ELR (cell line): ENCODE measurements at regions not wholly inside any gene's neighbourhood (a gene's known extent, or its start where the extent isn't known, plus 50 kb on each side); places are given as distances from the start of the nearest gene placed in this dataset.
"Not testable (repeated sequence)": the region's sequence is repeated elsewhere in the genome, so short reads cannot be mapped to it uniquely, and the experiment has no call there.

Experiments used
- DNase-seq: peaks from one replicate; pipeline ENCODE4 v3.0.0-alpha.2; 2015; ENCODE audit warnings: low read depth

DNA sequence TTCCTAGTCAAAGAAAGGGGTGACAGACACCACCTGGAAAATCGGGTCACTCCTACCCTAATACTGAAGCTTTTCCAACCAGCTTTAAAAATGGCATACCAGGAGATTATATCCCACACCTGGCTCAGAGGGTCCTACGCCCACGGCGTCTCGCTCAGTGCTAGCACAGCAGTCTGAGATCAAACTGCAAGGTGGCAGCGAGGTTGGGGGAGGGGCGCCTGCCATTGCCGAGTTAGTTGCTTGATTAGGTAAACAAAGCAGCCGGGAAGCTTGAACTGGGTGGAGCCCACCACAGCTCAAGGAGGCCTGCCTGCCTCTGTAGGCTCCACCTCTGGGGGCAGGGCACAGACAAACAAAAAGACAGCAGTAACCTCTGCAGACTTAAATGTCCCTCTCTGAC is 127.1 kb downstream of the NXPE2 start:
- not testable (repeated sequence) for DNase-seq

DNA sequence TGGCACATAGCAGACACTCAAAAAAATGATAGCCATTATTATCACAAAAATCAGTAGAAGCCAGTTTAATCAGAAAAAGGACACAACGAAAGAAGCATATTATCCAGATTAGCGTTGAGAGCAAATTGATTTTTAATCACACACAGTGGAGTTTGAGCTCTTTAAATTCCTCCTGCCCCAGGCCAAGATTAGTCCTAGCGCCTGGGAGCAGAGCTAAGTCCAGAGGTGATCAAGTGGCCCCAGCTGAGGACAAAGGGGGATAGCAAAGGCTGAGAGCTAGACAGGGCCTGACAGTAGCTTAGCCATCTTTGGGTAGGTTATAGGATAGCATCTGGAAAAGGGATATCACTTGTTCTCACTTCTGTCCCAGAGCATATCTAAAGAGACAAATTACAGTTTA is 133.6 kb downstream of the NXPE2 start:
- DNase-seq = no peak

- DNase-seq = no peak
Measured at GRCh38 chr11:114812733-114813132, 134.4 kb downstream of the NXPE2 start.

GRCh38 chr11:114813189-114813718 is 134.9 kb downstream of the NXPE2 start:
- no peak for DNase-seq

- no peak for DNase-seq
Measured at GRCh38 chr11:114815176-114815575, 136.8 kb downstream of the NXPE2 start.

- no peak for DNase-seq
Measured at GRCh38 chr11:114815761-114816160, 137.4 kb downstream of the NXPE2 start.

DNA sequence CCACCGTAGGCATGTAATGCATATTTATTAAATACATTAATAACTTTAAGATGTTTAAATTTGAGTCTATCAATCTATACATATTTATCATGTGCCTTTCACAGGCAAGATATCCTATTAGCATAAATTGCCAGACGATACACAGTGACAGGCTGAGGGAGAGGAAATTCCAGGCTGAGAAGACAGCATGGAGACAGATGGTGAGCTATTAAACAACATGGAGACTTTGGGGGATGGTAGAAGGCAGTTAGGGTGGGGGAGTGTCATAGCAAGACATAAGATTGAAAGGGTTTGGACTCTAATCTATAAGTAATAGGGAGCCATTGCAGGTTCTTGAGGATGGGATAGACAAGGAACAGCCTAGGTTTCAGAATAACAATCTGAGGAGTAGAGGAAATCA is 138.5 kb downstream of the NXPE2 start:
- no peak for DNase-seq

- DNase-seq = no peak
Measured at GRCh38 chr11:114818382-114818781, 140.1 kb downstream of the NXPE2 start.

- DNase-seq = no peak
Measured at GRCh38 chr11:114819028-114819427, 140.7 kb downstream of the NXPE2 start.

GRCh38 chr11:114820621-114821020 is 142.3 kb downstream of the NXPE2 start:
- no peak for DNase-seq

DNA sequence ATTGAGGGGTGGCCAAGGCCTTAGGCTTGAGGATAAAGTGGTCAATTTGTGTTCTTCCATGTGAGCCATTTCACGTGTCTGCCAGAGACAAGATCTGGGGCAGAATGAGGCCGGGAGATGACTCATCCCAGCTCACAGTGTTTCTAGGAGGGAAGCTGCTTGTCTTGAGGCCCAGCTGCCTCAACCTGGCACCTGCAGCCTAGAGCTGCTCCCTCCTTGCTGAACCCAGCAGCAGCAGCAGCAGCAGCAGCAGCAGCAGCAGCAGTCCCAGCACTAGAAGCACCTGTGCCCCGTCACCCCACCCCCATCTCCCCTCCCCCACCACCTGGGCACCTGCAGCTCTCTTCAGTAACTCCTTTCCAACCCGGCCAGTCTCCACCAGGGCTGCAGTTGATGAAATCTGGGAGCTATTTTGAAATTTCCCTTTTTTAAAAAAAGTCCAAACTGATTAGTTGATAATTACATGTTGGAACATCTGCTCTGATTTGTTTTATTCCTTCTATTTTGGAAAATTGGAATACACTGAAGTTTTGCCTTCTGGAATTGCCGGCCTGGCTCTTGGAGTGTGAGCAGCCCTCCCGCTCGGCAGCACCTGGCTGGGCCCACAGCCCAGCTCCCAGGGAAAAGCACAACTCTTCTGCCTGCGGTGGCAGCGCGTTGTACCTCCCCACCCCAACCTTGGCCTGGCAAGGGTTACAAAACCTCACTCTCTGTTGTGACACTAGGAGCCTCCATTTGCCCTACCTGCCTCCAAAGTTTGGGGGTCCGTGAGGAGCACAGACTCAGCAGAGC is 143.5 kb downstream of the NXPE2 start:
- DNase-seq = no peak

DNA sequence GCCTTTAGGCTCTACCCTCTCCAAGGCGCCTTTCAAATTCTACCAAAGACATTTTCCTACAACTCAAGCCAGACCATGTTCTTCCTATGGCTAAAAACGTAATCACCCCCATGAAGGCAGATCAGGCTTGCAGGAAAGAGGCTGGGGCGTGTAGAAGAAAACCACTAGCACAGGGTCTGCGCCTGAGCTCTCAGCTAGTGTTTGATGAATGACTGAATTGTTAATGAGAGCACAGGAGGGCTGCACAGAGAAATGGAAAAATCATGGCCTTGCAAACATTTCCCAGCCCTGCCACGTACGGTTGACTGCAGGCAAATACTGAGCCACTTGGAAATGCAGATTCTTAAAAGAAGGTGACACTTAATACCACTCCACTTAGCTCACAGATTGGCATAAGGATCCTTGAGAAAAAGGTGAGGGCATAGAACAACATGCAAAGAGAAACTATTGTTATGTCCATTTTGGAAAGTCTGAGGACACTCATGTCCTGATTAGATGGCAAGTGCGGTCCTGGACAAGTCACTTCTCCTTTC is 148.6 kb downstream of the NXPE2 start:
- DNase-seq = no peak

GRCh38 chr11:114827736-114828135 is 149.4 kb downstream of the NXPE2 start:
- DNase-seq = no peak

DNA sequence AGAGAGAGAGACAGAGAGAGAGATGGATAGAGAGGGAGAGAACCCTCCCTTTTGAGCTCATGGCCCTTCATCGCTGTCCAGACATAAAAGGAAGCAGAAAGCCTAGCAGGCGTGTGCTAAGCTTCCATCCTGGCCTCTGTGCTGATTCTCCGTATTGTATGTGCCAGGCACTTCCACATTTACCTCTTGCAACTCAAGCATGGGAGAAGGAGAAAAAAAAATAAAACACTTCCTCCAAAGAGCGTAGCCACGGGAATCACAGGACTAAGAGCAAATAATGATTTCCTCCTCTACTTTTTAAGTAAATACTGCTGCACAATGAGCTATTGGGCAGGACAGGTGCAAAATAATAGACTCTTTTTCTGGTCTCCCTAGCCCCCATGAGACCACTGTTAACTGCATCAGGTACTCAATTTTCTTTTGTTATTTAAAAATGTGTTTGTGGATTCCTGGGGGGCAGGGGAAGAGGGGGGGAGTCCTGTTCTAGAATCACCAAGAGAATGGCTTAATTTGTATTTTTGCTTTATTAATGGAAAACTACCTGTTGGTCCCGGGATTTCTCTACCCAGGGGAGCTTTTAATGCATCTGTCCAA is 154.3 kb downstream of the NXPE2 start:
- DNase-seq = no peak

GRCh38 chr11:114836161-114836560 is 157.8 kb downstream of the NXPE2 start:
- no peak for DNase-seq

- DNase-seq = no peak
Measured at GRCh38 chr11:114844896-114845295, 166.6 kb downstream of the NXPE2 start.

- DNase-seq = no peak
Measured at GRCh38 chr11:114845766-114846415, 167.6 kb downstream of the NXPE2 start.

DNA sequence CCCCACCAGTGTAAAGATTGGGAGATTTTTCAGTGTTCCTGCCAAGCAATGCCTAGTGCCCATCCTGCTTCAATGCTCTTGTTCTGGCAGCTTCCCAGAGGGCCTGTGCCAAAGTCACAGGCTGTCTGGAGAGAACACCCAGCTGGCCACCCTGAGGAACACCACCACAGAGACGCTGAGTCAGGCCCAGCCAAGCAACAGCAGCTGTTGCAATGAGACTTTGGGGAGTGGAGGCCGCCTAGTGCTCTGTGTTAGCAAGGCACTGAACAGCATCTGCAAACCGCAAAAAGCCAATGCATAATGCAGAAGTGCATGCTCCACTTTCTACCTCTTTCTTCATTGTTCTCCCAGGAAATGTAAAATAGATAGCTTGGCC is 168.1 kb downstream of the NXPE2 start:
- no peak for DNase-seq

GRCh38 chr11:114847306-114847975 is 169.1 kb downstream of the NXPE2 start:
- DNase-seq = no peak

DNA sequence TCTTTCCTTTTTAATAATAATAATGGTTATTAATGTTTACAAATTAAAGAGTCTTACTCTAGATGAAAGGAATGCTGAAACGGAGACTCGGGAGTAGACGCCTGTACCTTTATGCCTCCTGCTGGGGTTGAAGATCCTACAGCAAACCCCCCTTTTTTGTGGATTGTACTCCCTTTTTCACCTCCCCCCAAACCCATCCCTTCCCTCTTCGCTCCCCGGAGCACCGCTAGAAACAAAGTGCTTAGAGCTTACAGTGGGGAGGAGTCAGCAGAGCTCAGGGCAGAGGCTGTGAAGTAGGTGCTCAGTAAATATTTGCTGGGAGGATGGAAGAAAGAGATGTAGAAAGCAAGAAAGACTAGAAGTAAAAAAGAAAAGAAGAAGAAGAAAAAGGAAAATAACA is 169.7 kb downstream of the NXPE2 start:
- no peak for DNase-seq

DNA sequence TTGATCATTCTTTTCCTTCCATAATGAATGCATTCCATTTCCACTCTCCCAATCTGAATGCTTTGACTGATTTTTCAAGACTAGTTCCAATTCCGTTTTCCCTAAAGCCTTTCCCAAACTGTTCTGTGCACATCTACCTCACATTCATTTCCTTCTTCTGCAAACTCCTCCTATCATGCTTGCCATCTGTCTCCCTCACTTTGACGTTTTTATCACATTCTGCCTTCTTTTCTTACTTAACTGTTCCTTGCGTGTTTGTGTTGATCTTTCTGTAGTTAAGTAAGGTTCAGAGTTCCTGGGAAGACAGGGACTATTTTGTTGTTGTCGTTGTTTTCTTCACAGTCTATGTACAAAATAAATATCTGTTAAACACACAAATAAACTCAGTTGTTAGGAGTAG is 179.0 kb downstream of the NXPE2 start:
- no peak for DNase-seq

DNA sequence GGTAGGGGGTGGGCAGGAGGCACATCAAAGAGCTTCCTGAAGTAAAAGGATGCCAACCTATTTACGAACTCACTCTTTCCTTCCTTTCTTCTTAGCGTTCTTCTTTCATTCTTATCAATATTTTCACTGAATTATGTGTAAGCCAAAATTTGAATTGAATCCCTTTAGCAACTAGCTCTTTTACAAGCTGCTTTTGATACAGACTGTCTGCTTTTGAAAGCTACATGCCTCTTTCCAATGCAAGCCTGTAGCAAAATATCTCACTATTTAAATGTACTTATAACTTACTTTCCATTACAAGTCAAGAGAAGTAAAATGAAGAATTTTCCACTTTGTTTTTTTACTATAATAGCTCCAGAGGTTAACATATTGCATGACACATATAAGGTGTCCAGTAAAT is 186.6 kb downstream of the NXPE2 start:
- no peak for DNase-seq
